WTC11 (cell line): ENCODE measurements at regions not wholly inside any gene's neighbourhood (a gene's known extent, or its start where the extent isn't known, plus 50 kb on each side); places are given as distances from the start of the nearest gene placed in this dataset.

ENCODE experiments used
- ATAC-seq: fragments of 200-7000 bp; cut with Tn5 transposase; 2 replicates; pipeline ENCODE4 v1.10.0; 2021; ENCODE audit warnings: mild to moderate bottlenecking, moderate library complexity
- CTCF ChIA-PET: fragments of 300-600 bp; sonication (Branson Sonifier 250); formaldehyde crosslinking; loops from one replicate; lab custom pipeline; 2021; ENCODE audit warnings: antibody characterized with exemption; lab: Charles Lee
- POLR2A ChIA-PET: fragments of 350-600 bp; sonication (Branson Sonifier 250); formaldehyde crosslinking; loops from one replicate; lab custom pipeline; 2021; ENCODE audit warnings: antibody characterized with exemption; lab: Charles Lee
- DNase-seq: peaks from one replicate; pipeline ENCODE4 v3.0.0; 2021; ENCODE audit warnings: low spot score
- H3K27ac Mint-ChIP-seq: 2 replicates; pipeline ENCODE4 v1.8.0; 2021; ENCODE audit warnings: mixed read lengths
- H3K27me3 Mint-ChIP-seq: 2 replicates; pipeline ENCODE4 v1.8.0; 2021; ENCODE audit warnings: low read depth, mild to moderate bottlenecking, moderate library complexity, mixed read lengths
- H3K36me3 Mint-ChIP-seq: 2 replicates; pipeline ENCODE4 v1.8.0; 2021; ENCODE audit warnings: mixed read lengths
- H3K4me1 Mint-ChIP-seq: 2 replicates; pipeline ENCODE4 v1.8.0; 2022; ENCODE audit warnings: mixed read lengths
- H3K4me3 Mint-ChIP-seq: 2 replicates; pipeline ENCODE4 v1.8.0; 2021; ENCODE audit warnings: mild to moderate bottlenecking, moderate library complexity, mixed read lengths
- H3K9me3 Mint-ChIP-seq: 2 replicates; pipeline ENCODE4 v1.8.0; 2021; ENCODE audit warnings: mixed read lengths
- E2F1 ChIP-seq: sonication (generic); formaldehyde crosslinking; IDR thresholded peaks from 2 replicates; pipeline ENCODE4 v1.8.0; 2022; ENCODE audit warnings: mild to moderate bottlenecking, missing genetic modification reagents
- ELF4 ChIP-seq: sonication (generic); formaldehyde crosslinking; IDR thresholded peaks from 2 replicates; pipeline ENCODE4 v1.8.1; 2022; ENCODE audit warnings: low read depth, mild to moderate bottlenecking, moderate library complexity, missing genetic modification reagents
- FOXK1 ChIP-seq: sonication (generic); formaldehyde crosslinking; IDR thresholded peaks from 2 replicates; pipeline ENCODE4 v1.8.0; 2022; ENCODE audit warnings: mild to moderate bottlenecking, moderate library complexity, missing genetic modification reagents
- JAZF1 ChIP-seq: fragments of 250-450 bp; sonication (Bioruptor Pico); IDR thresholded peaks from 2 replicates; pipeline ENCODE4 v1.9.0; 2021; ENCODE audit warnings: moderate library complexity, mild to moderate bottlenecking, inconsistent platforms
- JUN ChIP-seq: sonication (generic); formaldehyde crosslinking; IDR thresholded peaks from 2 replicates; pipeline ENCODE4 v1.8.0; 2023; ENCODE audit warnings: mild to moderate bottlenecking, missing genetic modification reagents
- NFYB ChIP-seq: sonication (generic); formaldehyde crosslinking; conservative IDR thresholded peaks from 2 replicates; pipeline ENCODE4 v1.8.0; 2022; ENCODE audit warnings: low read depth, missing genetic modification reagents
- NR2C2 ChIP-seq: sonication (generic); formaldehyde crosslinking; IDR thresholded peaks from 2 replicates; pipeline ENCODE4 v1.8.0; 2022; ENCODE audit warnings: mild to moderate bottlenecking, missing genetic modification reagents
- SMAD4 ChIP-seq: sonication (generic); formaldehyde crosslinking; IDR thresholded peaks from 2 replicates; pipeline ENCODE4 v1.8.0; 2022; ENCODE audit warnings: mild to moderate bottlenecking, missing genetic modification reagents
- ZMAT4 ChIP-seq: fragments of 250-450 bp; sonication (Bioruptor Pico); IDR thresholded peaks from 2 replicates; pipeline ENCODE4 v1.9.0; 2021; ENCODE audit warnings: mild to moderate bottlenecking
- ZNF219 ChIP-seq: sonication (generic); formaldehyde crosslinking; IDR thresholded peaks from 2 replicates; pipeline ENCODE4 v1.8.0; 2023; ENCODE audit warnings: missing genetic modification reagents, mild to moderate bottlenecking, borderline replicate concordance
- ZNF512 ChIP-seq: sonication (generic); formaldehyde crosslinking; IDR thresholded peaks from 2 replicates; pipeline ENCODE4 v1.8.1; 2022; ENCODE audit warnings: missing genetic modification reagents, borderline replicate concordance
- TF ChIP-seq, protein P1 (sequence below): fragments of 250-450 bp; sonication (Bioruptor Pico); IDR thresholded peaks from 2 replicates; pipeline ENCODE4 v1.9.0; 2021; ENCODE audit warnings: moderate library complexity, mild to moderate bottlenecking, inconsistent platforms, borderline replicate concordance
- TF ChIP-seq, protein P2 (sequence below): sonication (generic); formaldehyde crosslinking; IDR thresholded peaks from 2 replicates; pipeline ENCODE4 v1.8.1; 2022; ENCODE audit warnings: low read depth, mild to moderate bottlenecking, moderate library complexity, missing genetic modification reagents, borderline replicate concordance
- TF ChIP-seq, protein P3 (sequence below): sonication (generic); formaldehyde crosslinking; IDR thresholded peaks from 2 replicates; pipeline ENCODE4 v1.8.0; 2022; ENCODE audit warnings: mild to moderate bottlenecking, missing genetic modification reagents
- TF ChIP-seq, protein P4 (sequence below): sonication (generic); formaldehyde crosslinking; IDR thresholded peaks from 2 replicates; pipeline ENCODE4 v1.8.0; 2022; ENCODE audit warnings: mild to moderate bottlenecking, missing genetic modification reagents
- TF ChIP-seq, protein P5 (sequence below): sonication (generic); formaldehyde crosslinking; IDR thresholded peaks from 2 replicates; pipeline ENCODE4 v1.8.1; 2023; ENCODE audit warnings: mild to moderate bottlenecking, missing genetic modification reagents

DNA sequence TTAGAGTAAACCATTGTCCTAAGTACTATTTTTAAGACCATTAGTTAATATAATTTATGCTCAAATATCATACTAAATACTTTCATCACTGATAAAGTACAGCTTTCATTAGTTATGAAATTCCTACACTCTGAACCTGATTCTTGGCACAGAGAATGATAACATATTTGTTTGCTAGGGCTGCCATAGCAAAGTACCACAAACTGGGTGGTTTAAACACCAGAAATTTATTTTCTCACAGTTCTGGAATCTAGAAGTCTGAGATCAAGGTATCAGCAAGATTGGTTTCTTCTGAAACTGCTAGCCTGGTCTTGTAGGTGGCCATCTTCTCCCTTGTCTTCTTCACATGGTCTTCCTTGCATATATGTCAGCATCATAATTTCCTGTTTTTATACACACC lies 608.4 kb downstream of the TLE1 start:
- no peak for DNase-seq

DNA sequence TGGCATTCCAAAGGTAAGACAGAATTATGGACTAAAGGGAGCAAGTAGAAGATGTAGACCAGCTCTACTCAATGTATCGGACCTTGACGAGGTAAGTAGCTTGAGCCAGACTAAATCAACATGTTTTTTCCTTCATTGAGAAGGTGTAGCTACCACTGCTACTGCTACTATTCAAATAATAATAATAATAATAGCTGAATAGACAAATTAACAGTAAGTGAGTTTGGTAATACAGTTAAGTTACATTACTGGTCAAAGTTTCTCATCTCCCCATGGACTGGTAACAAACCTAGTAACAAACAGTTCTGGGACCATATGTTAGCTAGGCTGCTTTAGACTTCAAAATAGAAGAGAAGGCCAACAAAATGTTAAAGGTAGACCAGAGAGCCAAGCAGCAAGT lies 609.2 kb downstream of the TLE1 start:
- no peak for DNase-seq
- no peaks in the 10 kb centered on the region for H3K36me3 Mint-ChIP-seq
- ATAC-seq = no peak
- no peak overlapping the region for H3K27ac Mint-ChIP-seq
- POLR2A ChIA-PET = no interaction called here
- TF ChIP-seq JAZF1 (CRISPR knock-in tag) (no peak), ZNF219 (CRISPR knock-in tag) (no peak), JUN (no peak)
- TF ChIP-seq, protein P1, sequence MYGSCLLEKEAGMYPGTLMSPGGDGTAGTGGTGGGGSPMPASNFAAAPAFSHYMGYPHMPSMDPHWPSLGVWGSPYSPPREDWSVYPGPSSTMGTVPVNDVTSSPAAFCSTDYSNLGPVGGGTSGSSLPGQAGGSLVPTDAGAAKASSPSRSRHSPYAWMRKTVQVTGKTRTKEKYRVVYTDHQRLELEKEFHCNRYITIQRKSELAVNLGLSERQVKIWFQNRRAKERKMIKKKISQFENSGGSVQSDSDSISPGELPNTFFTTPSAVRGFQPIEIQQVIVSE (CRISPR knock-in tag) = no peak
- H3K9me3 Mint-ChIP-seq = no peaks in the 10 kb centered on the region
- H3K4me3 Mint-ChIP-seq = no peak overlapping the region
- CTCF ChIA-PET = no interaction called here
- H3K27me3 Mint-ChIP-seq = no peaks in the 10 kb centered on the region
- peaks cover 9% of the 10 kb centered on the region for H3K4me1 Mint-ChIP-seq

More for the DNA sequence above, 608.4 kb downstream of the TLE1 start:
- Mint-ChIP-seq H3K4me1 (peaks cover 9% of the 10 kb centered on the region), H3K36me3 (no peaks in the 10 kb centered on the region), H3K27me3 (no peaks in the 10 kb centered on the region), H3K4me3 (no peak overlapping the region), H3K9me3 (no peaks in the 10 kb centered on the region), H3K27ac (no peak overlapping the region)
- ChIA-PET POLR2A (no interaction called here), CTCF (no interaction called here)
- no peak for ATAC-seq
- TF ChIP-seq, protein P2, sequence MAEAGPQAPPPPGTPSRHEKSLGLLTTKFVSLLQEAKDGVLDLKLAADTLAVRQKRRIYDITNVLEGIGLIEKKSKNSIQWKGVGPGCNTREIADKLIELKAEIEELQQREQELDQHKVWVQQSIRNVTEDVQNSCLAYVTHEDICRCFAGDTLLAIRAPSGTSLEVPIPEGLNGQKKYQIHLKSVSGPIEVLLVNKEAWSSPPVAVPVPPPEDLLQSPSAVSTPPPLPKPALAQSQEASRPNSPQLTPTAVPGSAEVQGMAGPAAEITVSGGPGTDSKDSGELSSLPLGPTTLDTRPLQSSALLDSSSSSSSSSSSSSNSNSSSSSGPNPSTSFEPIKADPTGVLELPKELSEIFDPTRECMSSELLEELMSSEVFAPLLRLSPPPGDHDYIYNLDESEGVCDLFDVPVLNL (CRISPR knock-in tag) = no peak
- TF ChIP-seq FOXK1 (CRISPR knock-in tag) (no peak), NR2C2 (CRISPR knock-in tag) (no peak), NFYB (CRISPR knock-in tag) (no peak), ZMAT4 (CRISPR knock-in tag) (no peak), E2F1 (CRISPR knock-in tag) (no peak), SMAD4 (CRISPR knock-in tag) (no peak), ELF4 (CRISPR knock-in tag) (no peak), ZNF512 (CRISPR knock-in tag) (no peak)
- TF ChIP-seq, protein P3, sequence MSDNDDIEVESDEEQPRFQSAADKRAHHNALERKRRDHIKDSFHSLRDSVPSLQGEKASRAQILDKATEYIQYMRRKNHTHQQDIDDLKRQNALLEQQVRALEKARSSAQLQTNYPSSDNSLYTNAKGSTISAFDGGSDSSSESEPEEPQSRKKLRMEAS = no peak
- TF ChIP-seq, protein P4, sequence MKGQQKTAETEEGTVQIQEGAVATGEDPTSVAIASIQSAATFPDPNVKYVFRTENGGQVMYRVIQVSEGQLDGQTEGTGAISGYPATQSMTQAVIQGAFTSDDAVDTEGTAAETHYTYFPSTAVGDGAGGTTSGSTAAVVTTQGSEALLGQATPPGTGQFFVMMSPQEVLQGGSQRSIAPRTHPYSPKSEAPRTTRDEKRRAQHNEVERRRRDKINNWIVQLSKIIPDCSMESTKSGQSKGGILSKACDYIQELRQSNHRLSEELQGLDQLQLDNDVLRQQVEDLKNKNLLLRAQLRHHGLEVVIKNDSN (CRISPR knock-in tag) = no peak
- TF ChIP-seq, protein P5, sequence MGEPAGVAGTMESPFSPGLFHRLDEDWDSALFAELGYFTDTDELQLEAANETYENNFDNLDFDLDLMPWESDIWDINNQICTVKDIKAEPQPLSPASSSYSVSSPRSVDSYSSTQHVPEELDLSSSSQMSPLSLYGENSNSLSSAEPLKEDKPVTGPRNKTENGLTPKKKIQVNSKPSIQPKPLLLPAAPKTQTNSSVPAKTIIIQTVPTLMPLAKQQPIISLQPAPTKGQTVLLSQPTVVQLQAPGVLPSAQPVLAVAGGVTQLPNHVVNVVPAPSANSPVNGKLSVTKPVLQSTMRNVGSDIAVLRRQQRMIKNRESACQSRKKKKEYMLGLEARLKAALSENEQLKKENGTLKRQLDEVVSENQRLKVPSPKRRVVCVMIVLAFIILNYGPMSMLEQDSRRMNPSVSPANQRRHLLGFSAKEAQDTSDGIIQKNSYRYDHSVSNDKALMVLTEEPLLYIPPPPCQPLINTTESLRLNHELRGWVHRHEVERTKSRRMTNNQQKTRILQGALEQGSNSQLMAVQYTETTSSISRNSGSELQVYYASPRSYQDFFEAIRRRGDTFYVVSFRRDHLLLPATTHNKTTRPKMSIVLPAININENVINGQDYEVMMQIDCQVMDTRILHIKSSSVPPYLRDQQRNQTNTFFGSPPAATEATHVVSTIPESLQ (CRISPR knock-in tag) = no peak
